Psoas muscle (tissue), 7 donors: ENCODE measurements at regions not wholly inside any gene's neighbourhood (a gene's known extent, or its start where the extent isn't known, plus 50 kb on each side); places are given as distances from the start of the nearest gene placed in this dataset.

Source experiments
- ATAC-seq, 4 donors: fragments of 200-7000 bp; cut with Tn5 transposase; one replicate each; pipeline ENCODE4 v1.9.1; 2020; ENCODE audit warnings: moderate library complexity in 3 of 4, mild to moderate bottlenecking in 2 of 4
- DNase-seq, 2 donors: peaks; one replicate each; pipeline ENCODE4 v3.0.0-alpha.2; 2020
- H3K27ac ChIP-seq: fragments of 200-600 bp; one replicate; pipeline ENCODE4 v1.8.0; 2022
- H3K27me3 ChIP-seq, 3 donors: fragments of 200-600 bp in 1 of 3; one replicate each; pipeline versions ENCODE4 v1.6.1 to v1.8.0; 2013 to 2022; ENCODE audit warnings: low read length in 2 of 3, mild to moderate bottlenecking in 2 of 3, moderate library complexity in 1 of 3; ENCODE audit not compliant: insufficient read depth in 3 of 3
- H3K36me3 ChIP-seq, 2 donors: fragments of 200-600 bp in 1 of 2; one replicate each; pipeline versions ENCODE4 v1.6.1 to v1.8.0; 2013 to 2022; ENCODE audit warnings: low read depth in 1 of 2, mild to moderate bottlenecking in 1 of 2, moderate library complexity in 1 of 2; ENCODE audit not compliant: insufficient read depth in 1 of 2
- H3K4me1 ChIP-seq: fragments of 200-600 bp; one replicate; pipeline ENCODE4 v1.8.0; 2022
- H3K4me3 ChIP-seq: fragments of 200-600 bp; one replicate; pipeline ENCODE4 v1.8.0; 2022; ENCODE audit warnings: mild to moderate bottlenecking
- H3K9me3 ChIP-seq: fragments of 200-600 bp; one replicate; pipeline ENCODE4 v1.8.0; 2022
- WGBS, 3 donors: extraction: QIAGEN DNeasy Blood & Tissue Kit; methylation state at CpG; one replicate each; pipeline versions ENCODE4 v1.1.6 to v1.1.7; 2013; 5-methylcytosine and 5-hydroxymethylcytosine counted together
- intact Hi-C, 2 donors: fragments of 100-400 bp; cut with DNase I; formaldehyde crosslinking; loops; one replicate each; pipeline versions ENCODE4 v1.11.0 to v1.14.2; 2022
- TF ChIP-seq, protein P1 (sequence below): fragments of 200-600 bp; IDR thresholded peaks from one replicate; pipeline ENCODE4 v1.8.0; 2022; ENCODE audit warnings: antibody characterized with exemption
- donor health status: healthy with polysubstance abuse.
- donor health status: DM: no; HTN: no; CAD: no; lungs with moderate emphysema.
- donor health status: Bipolar disorder and iron deficiency.
- donor health status: healthy.
- donor health status: DM: yes; HTN: yes; CAD: no.
- donor health status: DM: no; HTN: no; CAD: no.
- donor health status: DM: yes; HTN: yes; CAD: no.

GRCh38 chr7:113550966-113551365 lies 367.8 kb downstream of the PPP1R3A start:
- H3K9me3 ChIP-seq, result no peaks in the 10 kb centered on the region
- no peak for ATAC-seq

DNA sequence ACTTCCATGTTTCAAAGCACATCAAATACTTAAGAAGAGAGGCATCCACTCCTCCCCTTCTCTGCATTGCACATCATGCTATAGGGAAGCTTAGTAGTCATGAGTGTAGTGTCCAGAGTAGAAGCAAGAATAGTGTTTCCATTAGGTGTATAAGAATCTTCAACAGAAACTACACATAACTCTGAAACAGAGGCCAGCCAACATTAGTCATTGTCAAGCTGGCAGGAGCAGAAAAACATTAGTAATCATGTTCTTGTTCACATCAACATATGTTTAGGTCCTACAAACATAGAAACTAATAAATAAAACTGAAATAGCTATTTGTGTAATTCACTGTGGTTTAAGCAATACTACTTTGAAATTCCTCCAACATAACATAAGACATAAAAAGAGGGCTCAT lies 370.2 kb downstream of the PPP1R3A start:
- TF ChIP-seq, protein P1, sequence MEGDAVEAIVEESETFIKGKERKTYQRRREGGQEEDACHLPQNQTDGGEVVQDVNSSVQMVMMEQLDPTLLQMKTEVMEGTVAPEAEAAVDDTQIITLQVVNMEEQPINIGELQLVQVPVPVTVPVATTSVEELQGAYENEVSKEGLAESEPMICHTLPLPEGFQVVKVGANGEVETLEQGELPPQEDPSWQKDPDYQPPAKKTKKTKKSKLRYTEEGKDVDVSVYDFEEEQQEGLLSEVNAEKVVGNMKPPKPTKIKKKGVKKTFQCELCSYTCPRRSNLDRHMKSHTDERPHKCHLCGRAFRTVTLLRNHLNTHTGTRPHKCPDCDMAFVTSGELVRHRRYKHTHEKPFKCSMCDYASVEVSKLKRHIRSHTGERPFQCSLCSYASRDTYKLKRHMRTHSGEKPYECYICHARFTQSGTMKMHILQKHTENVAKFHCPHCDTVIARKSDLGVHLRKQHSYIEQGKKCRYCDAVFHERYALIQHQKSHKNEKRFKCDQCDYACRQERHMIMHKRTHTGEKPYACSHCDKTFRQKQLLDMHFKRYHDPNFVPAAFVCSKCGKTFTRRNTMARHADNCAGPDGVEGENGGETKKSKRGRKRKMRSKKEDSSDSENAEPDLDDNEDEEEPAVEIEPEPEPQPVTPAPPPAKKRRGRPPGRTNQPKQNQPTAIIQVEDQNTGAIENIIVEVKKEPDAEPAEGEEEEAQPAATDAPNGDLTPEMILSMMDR, result no peak
- DNase-seq, result no peak
- H3K4me3 ChIP-seq, result no peak overlapping the region
- no peaks in the 10 kb centered on the region for H3K27me3 ChIP-seq
- H3K36me3 ChIP-seq, result no peaks in the 10 kb centered on the region
- no peaks in the 10 kb centered on the region for H3K9me3 ChIP-seq
- no peak for ATAC-seq
- intact Hi-C loops, result no loop called here
- no peak overlapping the region for H3K27ac ChIP-seq
- H3K4me1 ChIP-seq, result no peaks in the 10 kb centered on the region

More at GRCh38 chr7:113550966-113551365, 367.8 kb downstream of the PPP1R3A start:
- Histone ChIP-seq H3K4me1 (no peaks in the 10 kb centered on the region), H3K27ac (no peak overlapping the region), H3K4me3 (no peak overlapping the region), H3K36me3 (no peaks in the 10 kb centered on the region), H3K27me3 (no peaks in the 10 kb centered on the region)
- TF ChIP-seq, protein P1, result no peak
- WGBS, 3 donors, result 35 to 44% (median 40%) methylated on average over 1 of the region's 1 CpG
- intact Hi-C loops, result no loop called here
- DNase-seq, result no peak

DNA sequence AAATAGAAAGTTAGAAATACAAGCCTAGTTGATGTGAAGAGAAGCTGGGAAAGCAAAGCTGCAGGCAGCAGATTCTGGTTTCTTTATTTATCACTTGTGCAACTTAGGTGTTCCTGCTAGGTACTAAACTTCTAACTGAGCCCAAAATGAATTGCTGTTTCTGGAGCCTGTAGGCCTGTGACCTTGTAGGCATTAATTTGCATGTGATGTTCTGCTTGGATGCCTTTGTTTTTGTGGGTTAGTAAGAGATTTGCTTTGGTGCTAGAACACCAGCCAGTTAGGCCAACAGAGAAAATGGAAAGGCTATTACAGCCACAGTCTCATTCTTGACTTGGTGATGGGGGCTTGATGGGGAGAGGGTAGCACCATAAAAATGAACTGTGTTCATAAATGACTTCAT lies 370.7 kb downstream of the PPP1R3A start:
- DNase-seq (no peak), ATAC-seq (no peak)
- Histone ChIP-seq H3K4me3 (no peak overlapping the region), H3K9me3 (no peaks in the 10 kb centered on the region), H3K36me3 (no peaks in the 10 kb centered on the region), H3K27ac (no peak overlapping the region), H3K4me1 (no peaks in the 10 kb centered on the region), H3K27me3 (no peaks in the 10 kb centered on the region)
- TF ChIP-seq, protein P1, result no peak
- intact Hi-C loops, result no loop called here

GRCh38 chr7:113521468-113521867 lies 397.3 kb downstream of the PPP1R3A start:
- WGBS, 3 donors, result 88 to 93% (median 93%) methylated on average over 2 of the region's 2 CpGs
- ATAC-seq, result no peak
- intact Hi-C loops, result no loop called here
- no peaks in the 10 kb centered on the region for H3K9me3 ChIP-seq
- H3K36me3 ChIP-seq, result no peaks in the 10 kb centered on the region
- no peaks in the 10 kb centered on the region for H3K4me1 ChIP-seq
- no peaks in the 10 kb centered on the region for H3K27me3 ChIP-seq
- no peak overlapping the region for H3K27ac ChIP-seq
- H3K4me3 ChIP-seq, result no peak overlapping the region
- TF ChIP-seq, protein P1, result no peak
- DNase-seq, result no peak

DNA sequence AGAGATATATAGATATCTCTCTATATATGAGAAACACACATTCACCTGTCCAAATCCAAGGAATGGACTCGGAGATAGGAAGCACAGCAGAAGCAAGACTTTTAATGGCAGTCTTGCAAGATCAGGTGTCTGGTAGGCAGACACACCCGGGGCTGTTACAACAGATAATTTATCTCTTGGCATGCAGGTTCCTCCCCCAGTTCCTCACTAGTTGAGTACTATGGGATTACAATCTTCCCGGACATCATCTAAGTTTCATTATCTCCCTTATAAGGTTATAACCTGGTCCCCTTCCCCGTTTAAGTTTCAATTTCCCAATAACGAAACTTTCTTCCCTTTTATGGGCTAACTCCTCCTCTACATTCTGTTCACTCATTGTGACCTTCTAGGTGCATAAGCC lies 399.3 kb downstream of the PPP1R3A start:
- Histone ChIP-seq H3K9me3 (peaks cover 3% of the 10 kb centered on the region), H3K36me3 (no peaks in the 10 kb centered on the region), H3K4me1 (no peaks in the 10 kb centered on the region), H3K27me3 (no peaks in the 10 kb centered on the region), H3K4me3 (peak overlapping the region; percentile 7), H3K27ac (no peak overlapping the region)
- DNase-seq (no peak), ATAC-seq (no peak)
- TF ChIP-seq, protein P1, result no peak
- intact Hi-C loops, result no loop called here
- 62 to 72% (median 66%) methylated on average over 5 of the region's 5 CpGs for WGBS, 3 donors
